GM23338 (cell line): ENCODE measurements at regions not wholly inside any gene's neighbourhood (a gene's known extent, or its start where the extent isn't known, plus 50 kb on each side); places are given as distances from the start of the nearest gene placed in this dataset.

ENCODE experiments used
- CTCF ChIP-seq, 2 experiments: fragments of 200-600 bp in 1 of 2; sonication (generic) in 1 of 2; conservative IDR thresholded peaks; 2 replicates each; pipeline versions ENCODE4 v1.5.1 to v1.6.1; 2016 to 2017; ENCODE audit warnings: antibody characterized with exemption in 2 of 2, low read depth in 2 of 2, mild to moderate bottlenecking in 2 of 2, moderate library complexity in 1 of 2
- EZH2 ChIP-seq: fragments of 200-600 bp; sonication (generic); IDR thresholded peaks from one replicate; pipeline ENCODE4 v1.8.0; 2017; ENCODE audit warnings: antibody characterized with exemption, mild to moderate bottlenecking, low read depth; ENCODE audit not compliant: unreplicated experiment
- EZH2phosphoT487 ChIP-seq: fragments of 200-600 bp; sonication (generic); IDR thresholded peaks from one replicate; pipeline ENCODE4 v1.8.1; 2018; ENCODE audit warnings: antibody characterized with exemption; ENCODE audit not compliant: unreplicated experiment
- POLR2AphosphoS5 ChIP-seq: IDR thresholded peaks from 2 replicates; pipeline ENCODE4 v1.6.1; 2016; ENCODE audit warnings: antibody characterized with exemption, low read depth

DNA sequence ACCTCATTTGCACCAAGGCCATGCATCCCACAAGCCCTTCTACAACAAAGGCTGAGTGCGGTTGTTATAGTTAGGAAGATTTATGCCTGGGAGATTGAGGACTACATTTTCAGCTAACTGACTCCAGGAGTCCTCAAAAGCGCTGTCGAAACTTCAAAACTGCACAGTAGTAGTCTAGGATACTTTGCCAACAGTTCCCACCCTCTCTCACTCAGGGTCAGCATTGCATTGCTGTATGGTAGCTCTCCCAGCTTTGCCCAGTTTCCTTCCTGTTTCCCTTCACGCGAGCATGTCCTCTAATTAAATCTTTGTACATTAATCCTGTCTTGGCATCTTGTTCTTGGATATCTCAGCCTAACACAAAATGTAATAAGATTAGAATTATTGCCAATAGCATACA is 420.6 kb upstream of the UBE2E3 start:
- no peak for TF ChIP-seq CTCF (conservative IDR thresholded peaks at IDR 0.05; ENCODE audit: low read depth in 2 of 2)
- TF ChIP-seq POLR2AphosphoS5: no peak
- no peak for TF ChIP-seq EZH2phosphoT487
- TF ChIP-seq EZH2: no peak
